ENCODE measurements at regions not wholly inside any gene's neighbourhood (a gene's known extent, or its start where the extent isn't known, plus 50 kb on each side); places are given as distances from the start of the nearest gene placed in this dataset.
"Not testable (repeated sequence)": the region's sequence is repeated elsewhere in the genome, so short reads cannot be mapped to it uniquely, and the experiment has no call there.

GRCh38 chr16:58859958-58860669 is 126.0 kb upstream of the GOT2 start:
- Mint-ChIP-seq H3K27ac (no peak overlapping the region), H3K27me3 (no peaks in the 10 kb centered on the region), H3K4me1 (no peaks in the 10 kb centered on the region), H3K36me3 (ENCODE audit: low read depth) (no peaks in the 10 kb centered on the region), H3K9me3 (no peaks in the 10 kb centered on the region), H3K4me3 (no peak overlapping the region)
- intact Hi-C loops (cut with micrococcal nuclease), result no loop called here
- DNase-seq, result no peak

- H3K27ac Mint-ChIP-seq; H3K36me3 Mint-ChIP-seq (ENCODE audit: low read depth); H3K9me3 Mint-ChIP-seq; intact Hi-C loops (cut with micrococcal nuclease); H3K4me3 Mint-ChIP-seq; H3K4me1 Mint-ChIP-seq; DNase-seq; H3K27me3 Mint-ChIP-seq: not testable (repeated sequence)
Observed at GRCh38 chr16:58858577-58858976, 124.5 kb upstream of the GOT2 start.

GRCh38 chr16:58855291-58855863 is 121.3 kb upstream of the GOT2 start:
- DNase-seq, result no peak
- Mint-ChIP-seq H3K4me3 (no peak overlapping the region), H3K27ac (no peak overlapping the region), H3K4me1 (no peaks in the 10 kb centered on the region), H3K9me3 (no peaks in the 10 kb centered on the region), H3K36me3 (ENCODE audit: low read depth) (no peaks in the 10 kb centered on the region), H3K27me3 (no peaks in the 10 kb centered on the region)
- intact Hi-C loops (cut with micrococcal nuclease), result no loop called here

GRCh38 chr16:58853854-58854791 is 120.0 kb upstream of the GOT2 start:
- no peaks in the 10 kb centered on the region for H3K27me3 Mint-ChIP-seq
- DNase-seq, result no peak
- intact Hi-C loops (cut with micrococcal nuclease), result no loop called here
- no peaks in the 10 kb centered on the region for H3K36me3 Mint-ChIP-seq (ENCODE audit: low read depth)
- H3K9me3 Mint-ChIP-seq, result no peaks in the 10 kb centered on the region
- no peak overlapping the region for H3K4me3 Mint-ChIP-seq
- H3K4me1 Mint-ChIP-seq, result no peaks in the 10 kb centered on the region
- no peak overlapping the region for H3K27ac Mint-ChIP-seq

GRCh38 chr16:58850678-58851020 is 116.5 kb upstream of the GOT2 start:
- intact Hi-C loops (cut with micrococcal nuclease), result no loop called here
- DNase-seq, result no peak
- Mint-ChIP-seq H3K27me3 (no peaks in the 10 kb centered on the region), H3K36me3 (ENCODE audit: low read depth) (no peaks in the 10 kb centered on the region), H3K27ac (no peak overlapping the region), H3K9me3 (no peaks in the 10 kb centered on the region), H3K4me1 (no peaks in the 10 kb centered on the region), H3K4me3 (no peak overlapping the region)

- no peaks in the 10 kb centered on the region for H3K27me3 Mint-ChIP-seq
- no peaks in the 10 kb centered on the region for H3K4me1 Mint-ChIP-seq
- no peaks in the 10 kb centered on the region for H3K36me3 Mint-ChIP-seq (ENCODE audit: low read depth)
- intact Hi-C loops (cut with micrococcal nuclease), result no loop called here
- H3K27ac Mint-ChIP-seq, result no peak overlapping the region
- DNase-seq, result no peak
- H3K4me3 Mint-ChIP-seq, result no peak overlapping the region
- no peaks in the 10 kb centered on the region for H3K9me3 Mint-ChIP-seq
Observed at GRCh38 chr16:58850019-58850677, 116.0 kb upstream of the GOT2 start.

GRCh38 chr16:58848662-58849002 is 114.5 kb upstream of the GOT2 start:
- no peak for DNase-seq
- Mint-ChIP-seq H3K4me3 (no peak overlapping the region), H3K36me3 (ENCODE audit: low read depth) (no peaks in the 10 kb centered on the region), H3K27me3 (no peaks in the 10 kb centered on the region), H3K9me3 (no peaks in the 10 kb centered on the region), H3K4me1 (no peaks in the 10 kb centered on the region), H3K27ac (no peak overlapping the region)
- intact Hi-C loops (cut with micrococcal nuclease), result no loop called here

- Mint-ChIP-seq H3K9me3 (no peaks in the 10 kb centered on the region), H3K4me3 (no peak overlapping the region), H3K27ac (no peak overlapping the region), H3K4me1 (no peaks in the 10 kb centered on the region), H3K27me3 (no peaks in the 10 kb centered on the region), H3K36me3 (ENCODE audit: low read depth) (no peaks in the 10 kb centered on the region)
- DNase-seq, result no peak
- intact Hi-C loops (cut with micrococcal nuclease), result no loop called here
Observed at GRCh38 chr16:58847902-58848661, 114.0 kb upstream of the GOT2 start.

GRCh38 chr16:58846226-58846625 is 112.1 kb upstream of the GOT2 start:
- H3K4me1 Mint-ChIP-seq; H3K9me3 Mint-ChIP-seq; intact Hi-C loops (cut with micrococcal nuclease); H3K4me3 Mint-ChIP-seq; H3K27me3 Mint-ChIP-seq; H3K36me3 Mint-ChIP-seq (ENCODE audit: low read depth); DNase-seq; H3K27ac Mint-ChIP-seq: not testable (repeated sequence)

- Mint-ChIP-seq H3K4me1 (no peaks in the 10 kb centered on the region), H3K27ac (no peak overlapping the region), H3K4me3 (no peak overlapping the region), H3K27me3 (no peaks in the 10 kb centered on the region), H3K36me3 (ENCODE audit: low read depth) (no peaks in the 10 kb centered on the region), H3K9me3 (no peaks in the 10 kb centered on the region)
- intact Hi-C loops (cut with micrococcal nuclease), result no loop called here
- no peak for DNase-seq
Observed at GRCh38 chr16:58843675-58844074, 109.6 kb upstream of the GOT2 start.

GRCh38 chr16:58842746-58843145 is 108.6 kb upstream of the GOT2 start:
- DNase-seq, result no peak
- H3K4me3 Mint-ChIP-seq, result no peak overlapping the region
- no peak overlapping the region for H3K27ac Mint-ChIP-seq
- no peaks in the 10 kb centered on the region for H3K36me3 Mint-ChIP-seq (ENCODE audit: low read depth)
- H3K9me3 Mint-ChIP-seq, result no peaks in the 10 kb centered on the region
- H3K27me3 Mint-ChIP-seq, result no peaks in the 10 kb centered on the region
- H3K4me1 Mint-ChIP-seq, result no peaks in the 10 kb centered on the region
- intact Hi-C loops (cut with micrococcal nuclease), result no loop called here

- DNase-seq, result no peak
- no peak overlapping the region for H3K27ac Mint-ChIP-seq
- no peaks in the 10 kb centered on the region for H3K27me3 Mint-ChIP-seq
- H3K9me3 Mint-ChIP-seq, result no peaks in the 10 kb centered on the region
- intact Hi-C loops (cut with micrococcal nuclease), result no loop called here
- H3K36me3 Mint-ChIP-seq (ENCODE audit: low read depth), result no peaks in the 10 kb centered on the region
- H3K4me1 Mint-ChIP-seq, result no peaks in the 10 kb centered on the region
- no peak overlapping the region for H3K4me3 Mint-ChIP-seq
Observed at GRCh38 chr16:58842156-58842555, 108.0 kb upstream of the GOT2 start.

GRCh38 chr16:58837950-58838349 is 103.8 kb upstream of the GOT2 start:
- DNase-seq, result no peak
- Mint-ChIP-seq H3K27me3 (no peaks in the 10 kb centered on the region), H3K4me3 (no peak overlapping the region), H3K27ac (no peak overlapping the region), H3K36me3 (ENCODE audit: low read depth) (no peaks in the 10 kb centered on the region), H3K9me3 (no peaks in the 10 kb centered on the region), H3K4me1 (no peaks in the 10 kb centered on the region)
- intact Hi-C loops (cut with micrococcal nuclease), result no loop called here
